ENCODE measurements at regions not wholly inside any gene's neighbourhood (a gene's known extent, or its start where the extent isn't known, plus 50 kb on each side); places are given as distances from the start of the nearest gene placed in this dataset.

DNA sequence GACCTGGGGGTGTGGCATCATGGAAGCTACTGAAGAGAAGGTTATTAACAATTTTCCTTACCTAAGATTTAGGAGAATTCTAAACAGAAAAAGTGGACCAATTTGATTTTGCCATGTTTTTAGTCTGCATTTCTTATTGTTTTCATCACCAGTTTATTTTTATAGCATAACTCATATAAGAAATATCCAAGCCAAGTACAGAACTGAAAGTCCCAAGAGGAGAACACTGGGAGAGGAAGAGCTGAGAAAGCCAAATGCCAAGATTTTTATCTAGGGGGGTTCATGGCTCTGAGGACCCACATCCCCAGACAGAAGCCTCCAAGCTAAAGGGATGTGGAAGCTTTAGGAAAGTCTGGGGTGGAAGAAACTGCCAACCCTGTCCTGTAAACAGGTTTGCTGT lies 109.4 kb upstream of the DUSP10 start:
- Histone ChIP-seq H3K9me3 (no peaks in the 10 kb centered on the region), H3K4me3 (no peak overlapping the region), H3K27me3 (no peaks in the 10 kb centered on the region), H3K4me1 (peaks cover 0 to 9% of the 10 kb centered on the region in 2 donors), H3K27ac (no peak overlapping the region), H3K36me3 (no peaks in the 10 kb centered on the region)
- in situ Hi-C loops (cut with MboI; ENCODE audit: low sequenced_read_pairs in 4 of 4) (no loop called here), intact Hi-C loops (cut with DNase I; ENCODE audit: low total_unique reads) (no loop called here)
- ATAC-seq: no peak
- TF ChIP-seq POLR2A (IDR thresholded peaks at IDR 0.05): no peak
- TF ChIP-seq, protein P1, sequence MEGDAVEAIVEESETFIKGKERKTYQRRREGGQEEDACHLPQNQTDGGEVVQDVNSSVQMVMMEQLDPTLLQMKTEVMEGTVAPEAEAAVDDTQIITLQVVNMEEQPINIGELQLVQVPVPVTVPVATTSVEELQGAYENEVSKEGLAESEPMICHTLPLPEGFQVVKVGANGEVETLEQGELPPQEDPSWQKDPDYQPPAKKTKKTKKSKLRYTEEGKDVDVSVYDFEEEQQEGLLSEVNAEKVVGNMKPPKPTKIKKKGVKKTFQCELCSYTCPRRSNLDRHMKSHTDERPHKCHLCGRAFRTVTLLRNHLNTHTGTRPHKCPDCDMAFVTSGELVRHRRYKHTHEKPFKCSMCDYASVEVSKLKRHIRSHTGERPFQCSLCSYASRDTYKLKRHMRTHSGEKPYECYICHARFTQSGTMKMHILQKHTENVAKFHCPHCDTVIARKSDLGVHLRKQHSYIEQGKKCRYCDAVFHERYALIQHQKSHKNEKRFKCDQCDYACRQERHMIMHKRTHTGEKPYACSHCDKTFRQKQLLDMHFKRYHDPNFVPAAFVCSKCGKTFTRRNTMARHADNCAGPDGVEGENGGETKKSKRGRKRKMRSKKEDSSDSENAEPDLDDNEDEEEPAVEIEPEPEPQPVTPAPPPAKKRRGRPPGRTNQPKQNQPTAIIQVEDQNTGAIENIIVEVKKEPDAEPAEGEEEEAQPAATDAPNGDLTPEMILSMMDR (IDR thresholded peaks at IDR 0.05 in 4 of 5, conservative IDR thresholded peaks at IDR 0.05 in 1 of 5): no peak
- no peak for DNase-seq

DNA sequence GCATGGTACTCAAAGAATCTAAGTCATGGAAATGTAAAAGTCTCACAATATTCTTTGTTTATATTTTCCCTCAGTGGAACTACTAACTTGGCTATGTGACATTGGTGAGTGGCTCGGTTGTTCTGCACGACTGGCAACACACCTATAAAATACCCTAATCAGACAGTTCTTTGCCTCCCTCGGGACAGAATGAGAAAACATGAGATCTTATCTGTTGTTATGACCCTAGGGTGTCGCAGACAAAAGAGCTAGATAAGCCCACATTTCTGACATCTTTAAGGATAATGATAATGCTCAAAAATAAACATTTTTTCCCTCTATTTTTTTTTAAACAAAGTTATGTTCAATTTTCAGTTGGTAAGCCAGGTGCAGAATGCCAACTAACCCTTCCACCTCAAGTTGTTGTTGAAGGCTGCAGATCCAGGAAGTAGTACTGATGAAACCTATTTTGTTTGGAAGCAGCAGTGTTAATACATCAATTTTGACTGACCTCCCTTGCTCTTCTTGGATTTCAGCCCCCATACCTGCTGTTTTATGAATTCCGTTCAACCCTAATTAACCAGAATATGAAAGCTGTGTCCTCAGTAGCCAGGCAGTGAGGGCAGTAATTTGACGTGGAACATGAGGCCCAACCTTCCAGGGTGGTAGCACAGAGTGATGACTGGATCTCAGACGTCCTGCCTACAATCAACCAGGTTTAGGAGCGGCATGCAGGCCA lies 108.7 kb upstream of the DUSP10 start:
- Histone ChIP-seq H3K36me3 (no peaks in the 10 kb centered on the region), H3K9me3 (no peaks in the 10 kb centered on the region), H3K27ac (no peak overlapping the region), H3K4me1 (peaks cover 0 to 13% of the 10 kb centered on the region in 2 donors), H3K27me3 (no peaks in the 10 kb centered on the region), H3K4me3 (no peak overlapping the region)
- DNase-seq: no peak
- ATAC-seq: no peak
- in situ Hi-C loops (cut with MboI; ENCODE audit: low sequenced_read_pairs in 4 of 4): no loop called here
- intact Hi-C loops (cut with DNase I; ENCODE audit: low total_unique reads): no loop called here
- TF ChIP-seq, protein P1 (IDR thresholded peaks at IDR 0.05 in 4 of 5, conservative IDR thresholded peaks at IDR 0.05 in 1 of 5): no peak
- no peak for TF ChIP-seq POLR2A (IDR thresholded peaks at IDR 0.05)

DNA sequence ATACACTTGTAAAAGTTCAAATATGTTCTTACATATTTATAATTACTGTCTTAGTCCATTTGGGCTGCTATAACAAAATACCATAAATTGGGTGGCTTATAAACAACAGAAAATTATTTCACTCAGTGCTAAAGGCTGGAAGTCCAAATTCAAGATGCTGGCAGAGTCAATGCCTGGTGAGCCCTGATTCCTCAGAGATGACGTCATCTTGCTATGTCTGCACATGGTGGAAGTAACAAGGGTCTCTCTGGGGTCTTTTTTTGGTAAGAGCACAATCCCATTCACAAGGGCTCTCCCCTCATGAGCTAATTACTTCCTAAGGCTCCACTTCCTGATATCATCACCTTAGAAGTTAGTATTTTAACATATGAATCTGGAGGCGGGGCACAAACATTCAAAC lies 108.0 kb upstream of the DUSP10 start:
- TF ChIP-seq, protein P1 (IDR thresholded peaks at IDR 0.05 in 4 of 5, conservative IDR thresholded peaks at IDR 0.05 in 1 of 5): no peak
- no peak for ATAC-seq
- no peaks in the 10 kb centered on the region for H3K9me3 ChIP-seq
- no peaks in the 10 kb centered on the region for H3K36me3 ChIP-seq
- in situ Hi-C loops (cut with MboI; ENCODE audit: low sequenced_read_pairs in 4 of 4): no loop called here
- H3K27me3 ChIP-seq: no peaks in the 10 kb centered on the region
- H3K27ac ChIP-seq: no peak overlapping the region
- DNase-seq: no peak
- intact Hi-C loops (cut with DNase I; ENCODE audit: low total_unique reads): loop anchor here (5.0 kb wide), 2 partner anchors 37 to 192 kb away; no protein-coding TSS in a partner anchor
- H3K4me1 ChIP-seq: peaks cover 0 to 16% of the 10 kb centered on the region in 2 donors
- H3K4me3 ChIP-seq: no peak overlapping the region

DNA sequence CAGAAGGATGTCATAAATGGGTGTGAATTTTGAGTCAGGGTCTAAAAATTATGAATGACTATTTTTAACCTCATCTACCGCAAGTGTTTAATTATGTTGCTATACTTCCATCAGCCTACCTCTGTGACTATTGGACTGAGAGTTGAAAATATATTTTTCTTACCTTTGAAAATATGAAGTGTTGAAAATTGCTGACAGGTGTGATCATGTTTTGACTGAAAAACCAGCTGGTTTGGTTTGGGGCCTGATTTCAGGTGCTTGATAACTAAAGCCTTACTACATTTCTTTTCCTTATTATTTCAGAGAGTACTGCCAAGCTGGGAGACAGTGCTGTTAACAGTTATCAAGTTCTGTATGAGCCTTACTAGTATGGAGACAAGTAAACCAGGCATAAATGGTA lies 107.2 kb upstream of the DUSP10 start:
- Histone ChIP-seq H3K4me3 (no peak overlapping the region), H3K9me3 (no peaks in the 10 kb centered on the region), H3K4me1 (peaks cover 0 to 16% of the 10 kb centered on the region in 2 donors), H3K27ac (no peak overlapping the region), H3K27me3 (no peaks in the 10 kb centered on the region), H3K36me3 (no peaks in the 10 kb centered on the region)
- in situ Hi-C loops (cut with MboI; ENCODE audit: low sequenced_read_pairs in 4 of 4): no loop called here
- intact Hi-C loops (cut with DNase I; ENCODE audit: low total_unique reads): loop anchor here (5.0 kb wide), 2 partner anchors 38 to 193 kb away; no protein-coding TSS in a partner anchor
- DNase-seq (no peak), ATAC-seq (no peak)
- TF ChIP-seq POLR2A (IDR thresholded peaks at IDR 0.05): no peak
- TF ChIP-seq, protein P1 (IDR thresholded peaks at IDR 0.05 in 4 of 5, conservative IDR thresholded peaks at IDR 0.05 in 1 of 5): no peak
